PC-3 (cell line): ENCODE measurements at regions not wholly inside any gene's neighbourhood (a gene's known extent, or its start where the extent isn't known, plus 50 kb on each side); places are given as distances from the start of the nearest gene placed in this dataset.

ENCODE experiments used
- ATAC-seq: fragments of 200-7000 bp; cut with Tn5 transposase; 2 replicates; pipeline ENCODE4 v1.9.1; 2020; ENCODE audit warnings: mild to moderate bottlenecking, moderate library complexity
- BruUV-seq: library from RNA; stranded (reverse); fragments of 400-500 nt; replicated peaks from 2 replicates; lab custom pipeline; 2021; lab: Mats Ljungman, UMichigan
- CTCF ChIA-PET: fragments of 300-600 bp; sonication (Branson Sonifier 250); formaldehyde crosslinking; loops from one replicate; lab custom pipeline; 2022; ENCODE audit warnings: antibody characterized with exemption; lab: Charles Lee
- POLR2A ChIA-PET: fragments of 300-600 bp; sonication (Branson Sonifier 250); formaldehyde crosslinking; loops from one replicate; lab custom pipeline; 2022; ENCODE audit warnings: antibody characterized with exemption; ENCODE audit not compliant: unreplicated experiment; lab: Charles Lee
- DNase-seq: peaks from one replicate; pipeline ENCODE4 v3.0.0-alpha.2; 2015
- H2AFZ ChIP-seq: fragments of 300-600 bp; sonication (generic); 2 replicates; pipeline ENCODE4 v1.6.0; 2016; ENCODE audit warnings: antibody characterized with exemption, low read length
- H3F3A ChIP-seq: fragments of 300-600 bp; sonication (generic); one replicate; pipeline ENCODE4 v1.6.0; 2017; ENCODE audit warnings: antibody characterized with exemption, low read length, control low read depth, mild to moderate bottlenecking; ENCODE audit not compliant: unreplicated experiment
- H3K27ac ChIP-seq: fragments of 300-600 bp; sonication (generic); 2 replicates; pipeline ENCODE4 v1.5.1; 2016; ENCODE audit warnings: mild to moderate bottlenecking, low read length
- H3K27me3 ChIP-seq: fragments of 300-600 bp; sonication (generic); 2 replicates; pipeline ENCODE4 v1.6.1; 2016; ENCODE audit warnings: low read length, mixed read lengths
- H3K36me3 ChIP-seq: fragments of 300-600 bp; sonication (generic); 2 replicates; pipeline ENCODE4 v1.6.1; 2016; ENCODE audit warnings: low read depth, mixed run types, low read length, mixed read lengths
- H3K4me1 ChIP-seq: fragments of 300-600 bp; sonication (generic); 2 replicates; pipeline ENCODE4 v1.5.1; 2016; ENCODE audit warnings: low read length; ENCODE audit not compliant: insufficient read depth
- H3K4me2 ChIP-seq: fragments of 300-600 bp; sonication (generic); 2 replicates; pipeline ENCODE4 v1.6.0; 2016; ENCODE audit warnings: low read length
- H3K4me3 ChIP-seq: fragments of 300-600 bp; sonication (generic); 2 replicates; pipeline ENCODE4 v1.5.1; 2016; ENCODE audit warnings: mild to moderate bottlenecking, low read length, mixed read lengths
- H3K79me2 ChIP-seq: fragments of 300-600 bp; sonication (generic); 2 replicates; pipeline ENCODE4 v1.6.1; 2017; ENCODE audit warnings: low read length, mixed read lengths
- H3K9ac ChIP-seq: fragments of 300-600 bp; sonication (generic); 2 replicates; pipeline ENCODE4 v1.6.0; 2016; ENCODE audit warnings: mild to moderate bottlenecking, low read length
- H3K9me2 ChIP-seq: fragments of 300-600 bp; sonication (generic); replicated peaks from 2 replicates; pipeline ENCODE4 v1.6.1; 2016; ENCODE audit warnings: mixed run types, low read length, mixed read lengths
- H3K9me3 ChIP-seq: fragments of 300-600 bp; sonication (generic); 2 replicates; pipeline ENCODE4 v1.6.1; 2016; ENCODE audit warnings: low read length, mixed read lengths
- H4K20me1 ChIP-seq: fragments of 300-600 bp; sonication (generic); 2 replicates; pipeline ENCODE4 v1.6.1; 2016; ENCODE audit warnings: low read length, mixed read lengths
- EZH2 ChIP-seq: fragments of 300-600 bp; sonication (generic); IDR thresholded peaks from one replicate; pipeline ENCODE4 v1.6.1; 2017; ENCODE audit warnings: antibody characterized with exemption, mild to moderate bottlenecking, low read length; ENCODE audit not compliant: unreplicated experiment
- EZH2phosphoT487 ChIP-seq: fragments of 300-600 bp; sonication (generic); IDR thresholded peaks from 2 replicates; pipeline ENCODE4 v1.6.1; 2018; ENCODE audit warnings: mild to moderate bottlenecking, antibody characterized with exemption, low read length, borderline replicate concordance
- intact Hi-C: fragments of 100-400 bp; cut with micrococcal nuclease; formaldehyde crosslinking; loops from 2 replicates; pipeline ENCODE4 v1.9.0; 2023
- TF ChIP-seq, protein P1 (sequence below): fragments of 300-600 bp; sonication (generic); conservative IDR thresholded peaks from 2 replicates; pipeline ENCODE4 v1.5.1; 2017; ENCODE audit warnings: antibody characterized with exemption, low read depth, mild to moderate bottlenecking, low read length

DNA sequence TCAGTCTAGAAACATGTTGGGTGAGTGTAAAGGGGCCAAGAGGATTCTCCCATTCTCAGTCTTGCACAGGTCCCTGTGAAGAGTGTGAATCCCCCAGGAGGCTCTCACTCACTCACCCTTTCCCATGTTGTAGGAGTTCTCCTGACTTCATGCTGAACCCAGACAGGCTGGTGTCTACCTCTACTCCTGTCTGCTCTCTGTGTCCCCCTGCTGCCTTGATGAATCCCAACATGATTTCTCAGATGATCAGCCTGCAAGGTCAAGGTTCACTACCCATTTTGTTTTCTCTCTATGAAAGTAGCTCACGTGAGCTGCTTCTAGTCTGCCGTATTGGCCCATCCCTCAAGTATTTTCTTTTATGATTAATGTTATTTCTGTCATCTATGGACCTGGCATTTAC is 500.6 kb downstream of the ETS1 start:
- Histone ChIP-seq H4K20me1 (no peaks in the 10 kb centered on the region), H3K4me3 (no peak overlapping the region), H3K9me2 (no peaks in the 10 kb centered on the region), H3K36me3 (peaks cover 4% of the 10 kb centered on the region; the same call in 1 of the 2 replicates), H3K4me2 (no peak overlapping the region), H3K4me1 (no peaks in the 10 kb centered on the region), H3K9me3 (peaks cover 8% of the 10 kb centered on the region), H3K9ac (no peak overlapping the region), H3K27me3 (no peaks in the 10 kb centered on the region), H3F3A (no peaks in the 10 kb centered on the region), H2AFZ (no peak overlapping the region), H3K27ac (no peak overlapping the region), H3K79me2 (no peaks in the 10 kb centered on the region)
- ATAC-seq: no peak
- intact Hi-C loops: no loop called here
- CTCF ChIA-PET: no interaction called here
- DNase-seq: no peak
- no TSS peak for BruUV-seq
- TF ChIP-seq EZH2: no peak
- no peak for TF ChIP-seq EZH2phosphoT487
- TF ChIP-seq, protein P1, sequence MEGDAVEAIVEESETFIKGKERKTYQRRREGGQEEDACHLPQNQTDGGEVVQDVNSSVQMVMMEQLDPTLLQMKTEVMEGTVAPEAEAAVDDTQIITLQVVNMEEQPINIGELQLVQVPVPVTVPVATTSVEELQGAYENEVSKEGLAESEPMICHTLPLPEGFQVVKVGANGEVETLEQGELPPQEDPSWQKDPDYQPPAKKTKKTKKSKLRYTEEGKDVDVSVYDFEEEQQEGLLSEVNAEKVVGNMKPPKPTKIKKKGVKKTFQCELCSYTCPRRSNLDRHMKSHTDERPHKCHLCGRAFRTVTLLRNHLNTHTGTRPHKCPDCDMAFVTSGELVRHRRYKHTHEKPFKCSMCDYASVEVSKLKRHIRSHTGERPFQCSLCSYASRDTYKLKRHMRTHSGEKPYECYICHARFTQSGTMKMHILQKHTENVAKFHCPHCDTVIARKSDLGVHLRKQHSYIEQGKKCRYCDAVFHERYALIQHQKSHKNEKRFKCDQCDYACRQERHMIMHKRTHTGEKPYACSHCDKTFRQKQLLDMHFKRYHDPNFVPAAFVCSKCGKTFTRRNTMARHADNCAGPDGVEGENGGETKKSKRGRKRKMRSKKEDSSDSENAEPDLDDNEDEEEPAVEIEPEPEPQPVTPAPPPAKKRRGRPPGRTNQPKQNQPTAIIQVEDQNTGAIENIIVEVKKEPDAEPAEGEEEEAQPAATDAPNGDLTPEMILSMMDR: no peak
- POLR2A ChIA-PET: no interaction called here

DNA sequence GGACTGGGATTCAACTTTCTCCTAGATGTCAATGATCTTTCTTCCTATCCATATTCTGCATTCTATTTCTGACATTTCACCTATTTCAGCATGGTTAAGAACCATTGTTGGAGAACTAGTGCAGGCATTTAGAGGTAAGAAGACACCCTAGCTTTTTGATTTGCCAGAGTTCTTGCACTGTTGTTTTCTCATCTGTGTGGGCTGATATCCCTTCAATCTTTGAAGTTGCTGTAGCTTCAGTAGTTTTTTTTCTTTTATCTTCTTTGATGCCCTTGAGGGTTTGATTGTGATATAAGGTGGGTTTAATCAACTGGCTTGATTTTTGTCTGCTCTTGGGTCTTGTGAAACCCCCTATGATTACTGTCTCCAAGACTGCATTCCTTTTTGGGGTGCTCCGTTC is 502.1 kb downstream of the ETS1 start:
- Histone ChIP-seq H3K4me1 (no peaks in the 10 kb centered on the region), H2AFZ (no peak overlapping the region), H3F3A (no peaks in the 10 kb centered on the region), H3K9me3 (peaks cover 7% of the 10 kb centered on the region), H3K4me2 (no peak overlapping the region), H3K27ac (no peak overlapping the region), H4K20me1 (no peaks in the 10 kb centered on the region), H3K27me3 (no peaks in the 10 kb centered on the region), H3K79me2 (no peaks in the 10 kb centered on the region), H3K36me3 (peaks cover 4% of the 10 kb centered on the region; the same call in 1 of the 2 replicates), H3K4me3 (no peak overlapping the region), H3K9ac (no peak overlapping the region), H3K9me2 (no peaks in the 10 kb centered on the region)
- DNase-seq (no peak), ATAC-seq (no peak)
- no peak for TF ChIP-seq EZH2
- no peak for TF ChIP-seq EZH2phosphoT487
- TF ChIP-seq, protein P1: no peak
- BruUV-seq: no TSS peak
- intact Hi-C loops: no loop called here
- ChIA-PET POLR2A (no interaction called here), CTCF (no interaction called here)

DNA sequence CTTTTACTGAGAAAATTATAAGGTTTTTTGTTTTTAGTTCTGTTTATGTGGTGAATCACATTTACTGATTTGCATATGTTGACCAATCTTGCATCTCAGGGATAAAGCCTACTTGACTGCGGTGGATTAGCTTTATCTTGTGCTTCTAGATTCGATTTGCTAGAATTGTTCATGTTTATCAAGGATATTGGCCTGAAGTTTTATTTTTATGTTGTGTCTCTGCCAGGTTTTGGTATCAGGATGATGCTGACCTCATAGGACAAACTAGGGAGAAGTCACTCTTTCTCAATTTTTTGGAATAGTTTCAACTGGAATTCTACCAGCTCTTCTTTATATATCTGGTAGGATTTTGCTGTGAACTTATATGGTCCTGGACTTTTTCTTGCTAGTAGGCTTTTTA is 504.8 kb downstream of the ETS1 start:
- H3K27me3 ChIP-seq: no peaks in the 10 kb centered on the region
- H4K20me1 ChIP-seq: no peaks in the 10 kb centered on the region
- H3F3A ChIP-seq: no peaks in the 10 kb centered on the region
- H3K4me1 ChIP-seq: no peaks in the 10 kb centered on the region
- POLR2A ChIA-PET: no interaction called here
- no peak overlapping the region for H3K4me2 ChIP-seq
- no peaks in the 10 kb centered on the region; the same call in 1 of the 2 replicates for H3K9me3 ChIP-seq
- ATAC-seq (no peak), DNase-seq (no peak)
- intact Hi-C loops: no loop called here
- H3K4me3 ChIP-seq: no peak overlapping the region
- no TSS peak for BruUV-seq
- H3K27ac ChIP-seq: no peak overlapping the region
- H3K79me2 ChIP-seq: no peaks in the 10 kb centered on the region
- CTCF ChIA-PET: no interaction called here
- no peak overlapping the region for H2AFZ ChIP-seq
- no peak for TF ChIP-seq EZH2phosphoT487
- TF ChIP-seq EZH2: no peak
- TF ChIP-seq, protein P1: no peak
- no peaks in the 10 kb centered on the region for H3K9me2 ChIP-seq
- H3K36me3 ChIP-seq: no peaks in the 10 kb centered on the region
- H3K9ac ChIP-seq: no peak overlapping the region
